Esophagus muscularis mucosa (tissue), 3 donors: ENCODE measurements at regions not wholly inside any gene's neighbourhood (a gene's known extent, or its start where the extent isn't known, plus 50 kb on each side); places are given as distances from the start of the nearest gene placed in this dataset.

ENCODE experiments used
- EP300 ChIP-seq: sonication (generic); formaldehyde crosslinking; IDR thresholded peaks from one replicate; pipeline ENCODE4 v1.6.1; 2017; ENCODE audit warnings: antibody characterized with exemption
- TF ChIP-seq, protein P1 (sequence below), 3 experiments: fragments of 200-600 bp in 2 of 3; fragments of 450-650 bp in 1 of 3; sonication (generic) in 2 of 3; IDR thresholded peaks; one replicate each; pipeline ENCODE4 v1.5.1; 2017 to 2019; ENCODE audit warnings: antibody characterized with exemption in 3 of 3, mild to moderate bottlenecking in 2 of 3, moderate library complexity in 1 of 3

DNA sequence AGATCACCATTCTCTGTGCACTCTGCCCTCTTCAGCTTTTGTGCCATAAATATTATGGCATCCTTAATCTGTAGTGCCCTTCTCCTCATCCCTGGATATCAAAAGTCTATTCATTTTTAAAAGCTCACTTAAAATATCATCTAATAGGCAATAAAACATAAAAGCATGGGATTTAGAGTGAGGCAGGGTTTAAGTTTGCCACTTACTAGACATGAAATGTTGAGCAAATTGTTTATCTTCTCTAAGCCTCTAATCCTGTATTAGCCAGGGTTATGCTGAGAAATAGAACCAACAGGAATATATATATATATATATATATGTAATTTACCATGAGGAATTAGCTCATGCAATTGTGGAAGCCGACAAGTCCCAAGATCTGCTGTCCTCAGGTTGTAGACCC, 472.4 kb upstream of the HS3ST1 start:
- TF ChIP-seq, protein P1, sequence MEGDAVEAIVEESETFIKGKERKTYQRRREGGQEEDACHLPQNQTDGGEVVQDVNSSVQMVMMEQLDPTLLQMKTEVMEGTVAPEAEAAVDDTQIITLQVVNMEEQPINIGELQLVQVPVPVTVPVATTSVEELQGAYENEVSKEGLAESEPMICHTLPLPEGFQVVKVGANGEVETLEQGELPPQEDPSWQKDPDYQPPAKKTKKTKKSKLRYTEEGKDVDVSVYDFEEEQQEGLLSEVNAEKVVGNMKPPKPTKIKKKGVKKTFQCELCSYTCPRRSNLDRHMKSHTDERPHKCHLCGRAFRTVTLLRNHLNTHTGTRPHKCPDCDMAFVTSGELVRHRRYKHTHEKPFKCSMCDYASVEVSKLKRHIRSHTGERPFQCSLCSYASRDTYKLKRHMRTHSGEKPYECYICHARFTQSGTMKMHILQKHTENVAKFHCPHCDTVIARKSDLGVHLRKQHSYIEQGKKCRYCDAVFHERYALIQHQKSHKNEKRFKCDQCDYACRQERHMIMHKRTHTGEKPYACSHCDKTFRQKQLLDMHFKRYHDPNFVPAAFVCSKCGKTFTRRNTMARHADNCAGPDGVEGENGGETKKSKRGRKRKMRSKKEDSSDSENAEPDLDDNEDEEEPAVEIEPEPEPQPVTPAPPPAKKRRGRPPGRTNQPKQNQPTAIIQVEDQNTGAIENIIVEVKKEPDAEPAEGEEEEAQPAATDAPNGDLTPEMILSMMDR (IDR thresholded peaks at IDR 0.05), result no peak
- TF ChIP-seq EP300, result no peak
